ENCODE measurements at regions not wholly inside any gene's neighbourhood (a gene's known extent, or its start where the extent isn't known, plus 50 kb on each side); places are given as distances from the start of the nearest gene placed in this dataset.

- DNase-seq, result no peak
Observed at GRCh38 chr2:9758741-9759140, 84.5 kb upstream of the TAF1B start.

GRCh38 chr2:9760069-9760901 lies 83.0 kb upstream of the TAF1B start:
- DNase-seq, result no peak

GRCh38 chr2:9760902-9761228 lies 82.4 kb upstream of the TAF1B start:
- DNase-seq, result no peak

GRCh38 chr2:9761577-9761976 lies 81.7 kb upstream of the TAF1B start:
- DNase-seq, result no peak

DNA sequence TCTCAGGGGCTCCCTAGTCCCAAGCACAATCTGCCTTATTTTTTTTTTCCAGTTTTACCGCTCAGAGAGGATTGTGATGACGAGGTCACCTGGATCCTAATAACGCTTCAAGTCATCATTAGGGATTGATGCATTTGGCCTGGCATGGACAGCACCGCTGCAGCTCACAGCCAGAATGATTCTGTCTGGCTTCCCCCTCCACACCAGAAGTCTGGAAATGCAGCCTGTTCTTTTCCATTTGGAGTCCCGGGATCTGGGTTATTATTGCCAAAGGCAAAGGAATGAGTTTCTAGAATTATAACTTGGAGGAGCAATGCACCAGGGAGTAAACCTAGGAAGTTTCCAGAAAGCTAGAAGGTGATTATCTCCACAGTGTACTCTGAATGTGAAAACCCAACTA lies 81.1 kb upstream of the TAF1B start:
- no peak for DNase-seq

GRCh38 chr2:9762941-9763340 lies 80.3 kb upstream of the TAF1B start:
- DNase-seq, result no peak

DNA sequence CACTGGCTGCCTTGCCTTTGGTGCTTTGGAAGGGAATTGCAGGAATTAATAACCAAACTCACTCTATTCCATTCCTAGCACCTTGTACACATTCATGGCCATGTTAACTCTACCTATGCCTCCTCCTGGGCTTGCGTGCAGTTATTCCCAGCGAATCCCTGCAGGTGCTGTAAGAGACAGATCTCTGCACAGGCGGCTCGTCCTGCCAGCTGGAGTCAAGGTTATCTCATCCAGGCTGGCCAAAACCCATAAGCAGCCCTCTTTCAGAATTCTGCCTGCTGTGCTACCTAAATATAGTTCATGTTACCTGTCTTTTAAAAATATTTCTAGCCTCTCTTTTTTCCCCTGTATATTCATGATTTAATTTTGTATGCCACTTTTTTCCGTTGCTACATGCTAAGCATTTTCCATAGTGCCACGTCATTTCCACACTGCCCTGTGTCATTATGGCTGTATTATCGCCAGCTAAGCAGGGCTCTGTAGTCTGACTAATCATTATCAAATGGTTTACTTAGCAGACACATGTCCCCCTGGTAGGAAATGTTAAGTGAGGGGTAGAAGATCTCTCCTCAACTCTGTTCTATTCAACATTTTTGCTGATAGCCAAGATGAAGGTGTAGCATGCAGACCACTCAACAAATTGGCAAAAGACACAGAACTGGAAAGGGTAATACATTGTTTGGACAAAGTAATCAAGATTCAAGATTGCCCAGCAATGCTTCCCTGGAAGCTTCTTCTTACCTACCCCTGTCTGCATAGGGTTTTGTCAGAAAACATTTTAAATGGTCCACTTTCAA lies 79.7 kb upstream of the TAF1B start:
- DNase-seq, result no peak

DNA sequence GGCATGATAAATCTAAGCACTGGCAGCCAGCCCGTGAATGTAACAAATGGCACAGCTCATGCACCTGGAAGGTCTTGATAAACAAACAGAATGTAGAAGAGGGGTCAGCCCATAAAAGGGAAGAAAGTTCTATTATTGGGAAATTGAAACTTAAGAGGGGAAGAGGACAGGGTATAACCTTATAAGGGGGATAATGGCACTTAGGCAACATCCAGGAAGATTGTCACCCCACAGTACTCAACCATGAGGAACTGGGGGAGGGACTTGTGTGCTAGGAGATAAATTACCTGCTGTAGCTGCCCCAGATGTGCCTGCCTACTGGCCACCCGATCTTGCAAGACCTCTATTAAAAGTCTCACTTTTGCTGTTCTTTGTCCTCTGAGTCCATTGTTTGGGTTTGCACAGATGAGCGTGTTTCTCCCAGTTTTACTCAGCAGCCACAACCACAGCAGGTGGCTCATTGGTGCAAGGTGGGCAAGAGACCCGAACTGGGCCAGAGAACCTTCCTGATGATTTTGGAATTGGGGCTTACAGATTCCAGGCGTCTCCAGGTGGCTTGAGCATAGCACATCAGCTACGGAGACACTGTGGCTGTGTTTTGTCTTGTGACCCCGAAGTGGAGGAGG lies 79.0 kb upstream of the TAF1B start:
- DNase-seq, result no peak

DNA sequence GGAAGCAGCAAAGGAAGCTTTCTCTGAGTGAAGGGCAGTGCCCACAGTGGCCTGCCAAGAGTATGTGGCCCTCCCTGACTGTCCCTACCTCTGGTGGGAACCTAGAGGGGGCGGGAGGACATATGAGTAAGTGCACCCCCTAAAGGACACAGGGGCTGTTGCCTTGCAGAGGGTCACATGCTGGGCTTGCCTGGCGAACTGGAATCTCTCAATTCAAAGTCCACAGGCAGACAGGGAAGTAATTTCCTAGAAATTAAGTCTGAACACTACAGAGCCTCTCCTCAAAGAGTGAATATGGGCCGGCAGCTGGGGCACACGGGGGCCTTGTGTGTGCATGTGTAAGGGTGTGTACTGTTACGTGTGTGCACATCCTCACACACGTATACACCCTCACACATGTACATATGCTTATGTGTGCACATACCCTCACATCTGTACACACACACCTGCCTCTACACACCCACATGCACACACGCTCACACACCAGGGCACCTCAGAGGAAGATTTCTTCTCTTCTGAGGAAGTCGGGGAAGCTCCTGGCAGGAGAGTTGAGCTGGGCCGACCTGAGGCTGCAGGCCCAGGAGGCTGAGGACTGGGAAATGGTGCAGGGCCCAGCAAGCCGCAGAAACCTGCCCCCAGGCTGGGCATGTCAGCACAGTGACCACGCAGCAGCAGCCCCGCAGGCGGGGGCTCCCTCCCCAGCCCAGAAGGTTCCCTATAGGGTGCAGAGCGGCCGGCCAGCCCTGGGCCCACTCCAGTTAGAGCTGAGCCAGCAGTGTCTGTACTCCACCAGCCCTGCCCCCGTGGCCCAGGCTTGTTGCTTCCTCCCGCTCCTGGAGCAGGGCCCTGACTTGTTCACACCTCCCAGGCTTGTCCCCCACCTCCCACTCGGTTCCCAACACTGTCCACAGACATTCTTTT lies 77.4 kb upstream of the TAF1B start:
- no peak for DNase-seq

GRCh38 chr2:9767656-9768281 lies 75.5 kb upstream of the TAF1B start:
- no peak for DNase-seq

- peak; percentile 67 for DNase-seq
Observed at GRCh38 chr2:9768388-9768787, 74.9 kb upstream of the TAF1B start.

GRCh38 chr2:9769171-9770005 lies 73.9 kb upstream of the TAF1B start:
- peak; percentile 26 for DNase-seq

- DNase-seq, result no peak
Observed at GRCh38 chr2:9770006-9770307, 73.3 kb upstream of the TAF1B start.

GRCh38 chr2:9770308-9771100 lies 72.8 kb upstream of the TAF1B start:
- peak; percentile 31 for DNase-seq

- no peak for DNase-seq
Observed at GRCh38 chr2:9771101-9771449, 72.2 kb upstream of the TAF1B start.

DNA sequence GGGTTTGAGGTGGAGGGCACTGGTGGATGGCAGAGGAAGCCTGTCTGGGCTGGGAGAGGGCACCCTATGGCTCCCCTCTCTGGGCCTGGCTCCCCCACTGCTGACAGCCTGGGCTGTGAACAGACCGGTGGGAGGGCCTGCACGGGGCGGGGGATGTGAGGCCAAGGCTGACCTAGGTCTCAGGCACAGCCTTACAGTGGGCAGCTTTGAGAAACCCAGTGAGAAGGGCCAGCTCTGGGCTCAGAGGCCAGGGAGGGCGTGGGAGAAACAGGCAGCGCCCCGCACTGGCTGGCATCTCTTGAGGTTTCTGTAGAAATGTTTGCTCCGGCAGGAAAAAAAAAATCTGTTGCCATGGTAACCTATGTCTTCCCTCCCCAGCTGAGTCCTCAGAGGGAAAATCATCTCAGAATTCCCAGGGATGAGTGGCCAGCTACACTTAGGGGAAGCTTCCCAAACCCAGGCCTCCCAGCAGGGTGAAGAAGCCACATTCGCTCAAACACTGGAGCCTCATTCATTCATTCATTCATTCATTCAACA lies 71.7 kb upstream of the TAF1B start:
- DNase-seq, result no peak

DNA sequence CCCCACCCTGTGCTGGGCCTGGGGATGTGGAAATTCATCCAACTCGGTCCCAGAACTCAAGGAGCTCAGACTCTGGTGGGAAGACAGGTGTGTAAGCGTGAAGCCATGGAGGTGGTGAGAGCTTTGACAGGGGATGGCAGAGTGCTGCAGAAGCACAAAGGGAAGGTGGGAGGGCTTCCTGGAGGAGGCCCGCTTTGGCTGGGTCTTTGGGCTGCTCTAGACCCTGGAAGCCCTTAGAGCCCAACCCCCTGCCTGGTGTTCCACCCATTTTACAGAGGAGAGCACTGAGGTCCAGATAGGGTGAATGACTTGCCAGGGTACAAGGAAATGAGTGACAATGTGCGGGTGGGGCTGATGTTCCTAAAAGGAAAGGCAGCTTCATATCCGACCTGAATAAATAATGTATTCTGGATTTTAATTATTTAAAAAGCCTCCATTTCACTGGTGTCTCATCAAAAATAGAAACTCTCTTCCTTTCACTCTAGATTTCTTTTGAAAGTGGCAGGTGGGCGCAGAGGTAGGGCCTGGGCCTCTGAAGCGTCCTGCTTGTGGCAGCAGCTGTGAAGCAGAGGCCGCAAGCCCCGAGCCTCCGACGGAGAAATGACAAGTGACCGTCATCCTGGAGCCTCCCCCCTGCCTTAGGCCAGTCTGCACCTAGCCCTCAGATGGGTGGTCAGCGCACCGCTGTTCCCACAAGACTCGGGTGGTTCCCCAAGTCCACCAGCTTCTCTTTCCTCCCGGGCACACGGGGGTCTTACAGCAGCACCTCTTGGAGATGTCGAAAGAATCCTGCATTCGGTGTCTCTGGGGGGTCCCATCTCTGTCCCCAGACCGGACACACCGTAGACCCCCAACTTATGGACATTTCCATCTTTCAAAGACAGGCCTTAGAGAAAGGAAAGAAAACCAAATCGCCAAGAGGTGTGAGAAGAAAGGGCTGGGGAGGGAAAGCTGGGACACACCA lies 71.0 kb upstream of the TAF1B start:
- DNase-seq, result no peak

GRCh38 chr2:9772999-9773902 lies 70.0 kb upstream of the TAF1B start:
- DNase-seq, result no peak

Measured in NCI-H1092 (cell line).